ENCODE measurements at regions not wholly inside any gene's neighbourhood (a gene's known extent, or its start where the extent isn't known, plus 50 kb on each side); places are given as distances from the start of the nearest gene placed in this dataset.
"Not testable (repeated sequence)": the region's sequence is repeated elsewhere in the genome, so short reads cannot be mapped to it uniquely, and the experiment has no call there.

- no peak for DNase-seq (ENCODE audit: low read depth in 2 of 2)
These were observed 283.7 kb upstream of the MMADHC start for GRCh38 chr2:149871091-149871885.

- DNase-seq (ENCODE audit: low read depth in 2 of 2): no peak
These were observed 275.7 kb upstream of the MMADHC start for GRCh38 chr2:149863227-149863626.

DNA sequence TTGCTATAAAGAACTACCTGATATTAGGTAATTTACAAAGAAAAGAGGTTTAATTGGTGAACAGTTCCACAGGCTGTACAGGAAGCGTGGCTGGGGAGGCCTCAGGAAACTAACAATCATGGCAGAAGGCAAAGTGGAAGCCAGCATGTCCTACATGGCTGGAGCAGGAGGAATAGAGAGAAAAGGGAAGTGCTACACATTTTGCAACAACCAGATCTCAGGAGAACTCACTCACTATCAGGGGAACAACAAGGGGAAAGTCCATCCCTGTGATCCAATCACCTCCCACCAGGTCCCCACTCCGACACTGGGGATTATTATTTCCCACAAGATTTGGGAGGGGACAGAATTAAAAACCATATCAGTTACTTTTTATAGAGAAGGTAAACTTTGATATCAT, 273.5 kb upstream of the MMADHC start:
- DNase-seq (ENCODE audit: low read depth in 2 of 2): no peak

DNA sequence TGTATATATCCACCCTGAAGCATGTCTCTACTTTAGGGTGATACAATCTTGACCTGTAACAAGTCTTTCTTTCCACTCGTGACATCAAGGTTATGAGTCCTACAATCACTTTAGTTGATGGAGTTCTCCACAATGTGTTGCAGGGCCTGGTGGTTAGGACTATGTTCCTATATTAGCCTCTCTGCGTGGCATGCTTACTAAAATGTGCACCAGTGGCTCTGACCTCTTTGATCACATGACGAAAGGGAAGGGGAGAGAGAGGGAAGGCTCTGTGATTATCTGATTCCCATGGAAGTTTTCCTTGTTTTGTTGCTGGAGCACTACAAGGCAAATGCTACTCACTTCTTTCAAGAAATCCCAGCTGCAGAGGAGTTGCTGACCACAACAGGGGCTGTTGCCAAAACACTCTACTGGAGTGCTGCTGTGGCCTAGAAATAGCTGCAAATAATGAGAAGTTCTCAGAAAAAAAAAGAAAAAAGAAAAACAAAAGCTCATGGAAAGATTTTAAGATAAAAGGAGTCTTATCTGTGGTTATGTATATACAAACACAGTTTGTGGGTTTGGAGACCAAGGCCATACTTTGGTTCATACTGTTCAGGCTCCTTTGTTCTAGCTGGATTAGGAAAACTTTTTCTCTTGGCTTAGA, 272.8 kb upstream of the MMADHC start:
- DNase-seq (ENCODE audit: low read depth in 2 of 2): no peak

DNA sequence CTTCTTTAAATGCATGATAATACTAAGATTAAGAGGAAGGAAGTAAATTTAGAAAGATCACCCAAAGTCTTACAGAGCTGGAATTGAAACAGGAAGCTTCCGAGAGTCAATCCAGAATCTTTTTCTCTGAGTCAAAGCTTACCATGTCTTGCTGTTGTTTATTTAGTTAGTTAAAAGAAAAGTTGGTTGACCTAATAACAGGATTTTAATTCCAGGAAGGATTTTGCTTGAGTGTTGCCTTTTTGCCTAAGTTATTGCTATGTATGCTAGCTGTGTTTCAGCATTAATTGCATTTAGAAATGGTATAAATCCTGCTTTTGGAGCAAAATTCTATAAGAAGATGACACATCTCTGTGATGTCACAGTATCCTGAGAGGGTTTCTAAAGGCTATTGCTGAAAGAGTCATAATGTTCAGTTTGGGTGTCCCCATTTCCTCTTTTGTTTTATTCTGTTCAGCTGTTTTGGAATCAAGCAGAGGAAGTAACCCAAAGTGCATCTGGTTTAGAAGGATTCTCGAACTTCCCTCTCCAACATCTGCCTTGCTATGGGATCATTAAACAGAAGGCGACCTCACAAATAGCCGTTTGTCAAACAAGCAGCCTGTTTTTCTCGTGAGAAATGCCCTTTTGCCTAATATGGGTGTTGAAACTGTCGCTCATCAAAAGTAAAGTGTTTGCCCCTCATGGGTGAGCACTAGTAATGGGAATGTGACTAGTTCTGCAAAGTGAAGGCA, 271.5 kb upstream of the MMADHC start:
- DNase-seq (ENCODE audit: low read depth in 2 of 2): no peak

DNA sequence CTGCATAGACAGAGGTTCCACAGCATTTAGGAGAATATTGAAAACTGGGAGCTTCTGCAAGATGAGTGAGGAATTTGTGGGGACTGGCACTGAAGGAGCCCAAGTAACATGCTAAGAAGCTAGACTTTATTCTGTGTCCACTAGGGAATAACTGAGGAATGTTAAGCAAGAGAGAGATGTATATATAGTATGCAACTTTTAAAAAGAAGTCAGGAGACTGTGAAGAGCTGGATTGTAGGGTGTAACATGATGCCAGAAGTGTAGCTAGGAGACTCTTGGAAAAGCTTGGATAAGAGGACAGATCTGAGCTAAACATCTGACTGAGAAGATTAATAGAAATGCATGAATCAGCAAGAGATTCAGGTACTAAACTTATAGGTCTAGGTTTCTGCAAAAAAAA, 270.6 kb upstream of the MMADHC start:
- no peak for DNase-seq (ENCODE audit: low read depth in 2 of 2)

DNA sequence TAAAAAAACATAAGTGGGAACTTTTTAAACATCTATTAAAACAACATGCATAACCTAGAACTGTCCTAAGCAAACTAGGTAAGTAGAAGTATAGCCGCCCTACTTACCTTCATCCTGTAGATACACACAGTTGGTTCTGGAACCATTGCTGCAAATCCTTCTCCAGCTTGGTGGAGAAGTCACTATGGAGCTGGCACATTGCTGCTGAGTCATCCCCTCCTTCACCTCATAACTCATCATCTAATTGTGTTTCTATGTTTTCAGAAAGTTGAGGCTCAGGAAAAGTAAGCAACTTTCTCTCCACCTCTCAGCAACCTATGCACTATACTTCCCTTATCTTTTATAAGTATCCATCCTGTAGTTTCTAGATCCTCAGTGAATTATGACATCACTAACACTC, 269.8 kb upstream of the MMADHC start:
- no peak for DNase-seq (ENCODE audit: low read depth in 2 of 2)

GRCh38 chr2:149855859-149856258, 268.3 kb upstream of the MMADHC start:
- not testable (repeated sequence) for DNase-seq (ENCODE audit: low read depth in 2 of 2)

- no peak for DNase-seq (ENCODE audit: low read depth in 2 of 2)
These were observed 262.0 kb upstream of the MMADHC start for GRCh38 chr2:149849591-149849990.

GRCh38 chr2:149849136-149849535, 261.6 kb upstream of the MMADHC start:
- DNase-seq (ENCODE audit: low read depth in 2 of 2): no peak

DNA sequence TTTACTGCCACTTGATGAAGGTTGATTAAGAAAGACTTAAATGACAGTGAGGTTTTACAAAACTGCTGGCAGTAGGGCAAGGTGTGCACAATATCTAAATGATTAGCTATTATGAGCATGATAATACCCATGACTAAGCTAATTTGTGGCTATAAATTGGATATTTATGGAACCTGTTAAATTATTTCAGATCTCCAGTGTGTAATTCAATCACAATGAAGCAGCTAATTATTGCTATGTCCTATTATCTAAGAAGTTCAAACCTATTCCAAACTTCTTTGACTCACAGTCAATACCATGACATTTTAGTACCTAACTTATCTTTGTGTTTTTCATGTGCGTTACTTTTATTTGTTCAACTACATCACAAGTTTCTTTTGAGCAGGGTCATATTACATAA, 253.8 kb upstream of the MMADHC start:
- DNase-seq (ENCODE audit: low read depth in 2 of 2): no peak

DNA sequence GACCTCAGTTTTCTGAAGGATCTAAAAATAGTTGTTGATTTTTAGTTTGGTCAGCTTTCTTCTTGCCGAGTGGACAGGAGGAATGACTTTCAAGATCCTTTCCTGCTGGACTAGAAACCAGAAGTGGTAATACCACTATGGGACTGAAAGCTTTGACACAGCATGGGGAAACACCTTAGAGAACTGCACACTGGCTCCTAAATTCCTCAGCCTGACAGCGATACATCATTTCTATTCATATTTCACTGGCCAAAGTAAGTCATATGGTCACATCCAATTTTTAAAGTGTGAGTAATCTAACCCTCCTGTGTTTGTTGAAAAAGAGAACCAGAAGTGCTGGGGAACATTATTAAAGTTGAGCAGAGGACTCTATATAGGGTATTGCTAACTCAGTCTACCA, 244.7 kb upstream of the MMADHC start:
- no peak for DNase-seq (ENCODE audit: low read depth in 2 of 2)

DNA sequence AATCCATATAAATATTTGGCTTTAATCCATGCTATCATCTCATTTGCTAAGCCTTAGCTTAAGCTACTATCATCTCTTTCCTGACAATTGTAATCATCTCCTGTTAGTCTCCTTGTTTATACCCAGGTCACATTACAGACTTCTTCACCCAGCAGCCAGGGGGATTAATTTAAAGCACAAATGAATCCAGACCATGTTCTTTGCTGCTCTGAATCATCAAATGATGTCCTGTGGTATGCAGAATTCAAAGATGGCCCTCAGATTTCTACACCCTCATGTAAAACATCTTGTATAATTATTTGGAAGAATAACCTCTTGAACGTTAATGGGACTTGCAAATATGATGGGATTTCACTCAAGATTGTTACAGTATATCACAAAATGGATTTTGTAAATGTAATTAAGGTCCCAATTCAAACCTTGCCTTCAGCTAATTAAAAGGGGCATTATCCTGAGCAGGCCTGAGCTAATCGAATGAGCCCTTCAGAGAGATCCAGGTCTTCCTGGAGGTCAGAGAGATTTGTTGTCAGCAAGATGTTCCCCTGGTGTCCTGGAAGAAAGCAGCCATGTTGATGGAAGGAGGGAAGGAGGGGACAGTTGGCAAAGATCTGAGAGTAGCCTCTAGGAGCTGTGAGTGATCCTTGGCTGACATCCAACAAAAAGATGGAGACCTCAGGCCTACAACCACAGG, 241.1 kb upstream of the MMADHC start:
- DNase-seq (ENCODE audit: low read depth in 2 of 2): no peak

DNA sequence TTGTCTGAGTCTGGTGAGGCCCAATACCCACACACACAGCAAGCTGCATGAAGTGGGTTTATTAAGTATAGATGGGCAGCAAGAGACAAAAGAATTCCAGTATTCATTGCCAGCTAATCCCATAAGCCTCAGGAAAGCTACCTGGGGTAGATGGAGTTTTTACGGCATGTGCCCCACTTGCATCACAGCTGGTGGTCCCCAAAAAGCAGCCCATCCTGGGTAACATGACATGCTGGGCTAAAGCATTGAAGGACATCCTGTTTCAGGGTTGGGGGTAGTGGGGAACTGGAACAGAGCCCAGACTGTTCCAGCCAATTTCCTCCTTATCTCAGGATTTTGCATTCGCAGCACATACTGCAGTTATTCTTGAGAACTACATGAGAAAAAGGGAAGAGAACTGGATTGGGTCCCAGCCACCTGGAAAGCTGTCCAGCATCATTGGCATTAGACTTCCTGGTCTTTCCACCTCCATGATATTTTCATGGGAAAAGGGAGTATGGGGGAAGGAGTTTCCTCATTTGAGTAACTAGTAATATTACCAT, 240.1 kb upstream of the MMADHC start:
- DNase-seq (ENCODE audit: low read depth in 2 of 2): no peak

DNA sequence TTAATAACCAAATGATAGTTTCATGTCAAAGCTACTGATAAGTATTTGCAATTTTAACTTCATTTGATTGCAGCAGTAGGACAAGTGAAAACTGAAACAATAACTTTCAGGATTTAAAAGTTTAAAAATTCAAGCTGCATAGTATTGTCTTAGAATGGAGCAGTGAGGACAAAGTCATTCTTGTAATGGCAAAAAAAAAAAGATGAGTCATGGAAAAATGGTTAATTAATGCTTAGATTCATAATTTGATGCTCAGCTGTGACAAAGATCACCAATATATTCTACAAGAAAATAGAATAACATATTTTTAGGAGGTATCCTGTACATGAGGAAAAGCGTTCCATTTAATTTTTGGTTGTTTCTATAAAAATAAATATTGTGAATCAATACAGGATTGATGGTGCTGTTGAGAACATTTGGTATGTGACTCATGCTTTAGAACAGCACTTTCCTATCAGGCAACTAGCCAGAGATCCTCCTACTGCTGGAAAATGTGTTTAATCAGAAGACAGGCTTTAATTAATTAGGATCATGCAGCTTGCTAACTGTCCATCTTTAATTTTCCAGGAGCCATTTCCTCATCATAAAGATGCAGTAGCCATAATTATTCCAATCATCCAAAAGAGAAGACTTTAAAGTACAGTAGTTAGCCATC, 239.0 kb upstream of the MMADHC start:
- DNase-seq (ENCODE audit: low read depth in 2 of 2): no peak

DNA sequence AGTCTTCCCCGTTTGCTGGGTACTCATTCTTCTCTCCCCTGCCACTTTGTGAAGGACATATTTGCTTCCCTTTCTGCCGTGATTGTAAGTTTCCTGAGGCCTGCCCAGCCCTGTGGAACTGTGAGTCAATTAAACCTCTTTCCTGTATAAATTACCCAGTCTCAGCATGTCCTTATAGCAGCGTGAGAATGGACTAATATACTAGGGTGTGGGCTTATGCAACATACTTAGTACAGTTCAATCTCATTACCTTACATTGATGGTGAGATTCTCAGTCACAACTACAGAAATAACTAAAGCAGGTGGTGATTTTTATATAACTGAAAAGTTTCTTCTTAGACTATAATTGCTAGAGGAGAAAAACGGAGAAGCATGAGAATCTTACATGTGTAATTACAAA, 237.9 kb upstream of the MMADHC start:
- DNase-seq (ENCODE audit: low read depth in 2 of 2): no peak

- no peak for DNase-seq (ENCODE audit: low read depth in 2 of 2)
These were observed 236.6 kb upstream of the MMADHC start for GRCh38 chr2:149824136-149824535.

DNA sequence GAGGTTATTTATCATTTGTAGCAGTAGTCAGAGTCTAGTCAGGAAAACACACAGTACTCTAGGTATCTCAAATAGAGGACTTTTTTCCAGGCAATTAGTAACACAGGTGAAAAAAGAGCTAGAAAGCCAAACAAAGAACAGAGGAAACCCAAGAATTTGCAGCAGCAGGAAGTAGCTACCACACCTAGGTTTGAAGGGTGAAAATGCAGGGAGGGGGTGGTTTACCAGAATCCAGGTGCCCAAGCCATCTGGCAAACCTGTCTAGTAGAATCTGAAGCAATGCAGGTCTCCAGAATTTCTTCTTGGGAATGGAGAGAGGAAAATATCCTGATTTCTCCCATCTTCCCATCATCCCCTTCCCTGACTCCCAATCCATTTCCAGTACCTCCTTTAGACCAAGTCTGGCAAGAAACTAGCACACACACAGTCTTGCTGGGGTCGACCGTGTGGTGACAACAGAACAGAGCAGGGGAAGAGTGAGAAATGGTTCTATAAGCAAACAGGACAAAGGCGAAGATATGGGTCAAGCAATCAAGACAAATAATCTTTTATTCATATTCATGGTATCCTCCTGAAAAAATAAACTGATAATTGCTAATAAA, 231.9 kb upstream of the MMADHC start:
- no peak for DNase-seq (ENCODE audit: low read depth in 2 of 2)

GRCh38 chr2:149816756-149817551, 229.4 kb upstream of the MMADHC start:
- DNase-seq (ENCODE audit: low read depth in 2 of 2): no peak

GRCh38 chr2:149815941-149816340, 228.4 kb upstream of the MMADHC start:
- DNase-seq (ENCODE audit: low read depth in 2 of 2): no peak

Measured in stimulated activated CD4-positive, alpha-beta T cell treated with anti-CD3 and anti-CD28 coated beads, Interleukin-4, amount 100 ng/mL, for 48 hours (primary cell).